ENCODE measurements at regions not wholly inside any gene's neighbourhood (a gene's known extent, or its start where the extent isn't known, plus 50 kb on each side); places are given as distances from the start of the nearest gene placed in this dataset.

DNA sequence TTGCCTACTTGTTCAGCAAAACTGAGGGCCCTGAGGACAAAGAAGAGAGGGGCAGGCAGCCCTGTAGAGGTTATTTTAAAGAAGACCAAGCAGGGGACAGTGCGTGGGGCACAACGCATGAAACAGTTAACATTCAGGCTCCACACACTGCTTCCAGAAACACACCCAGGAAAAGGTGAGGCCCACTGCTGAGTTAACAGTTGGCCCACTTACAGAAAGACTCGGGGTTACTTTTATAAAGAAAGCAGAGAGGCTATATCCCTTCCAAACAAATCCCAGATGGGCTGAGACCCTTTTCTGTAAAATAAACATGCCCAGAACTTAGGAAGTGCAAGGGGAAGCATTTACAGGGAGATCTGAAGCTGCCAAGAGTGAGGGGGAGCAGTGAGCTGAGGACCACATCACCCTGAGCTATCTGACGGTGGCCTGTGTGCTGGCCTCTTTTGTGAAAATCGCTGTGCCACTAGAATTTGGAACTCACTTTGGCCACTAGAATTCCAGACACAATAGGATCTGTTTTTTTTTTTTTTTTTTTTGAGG is 49.8 kb upstream of the SSTR4 start:
- no TSS peak for BruUV-seq (replicated peaks)
- DNase-seq (no peak), ATAC-seq (ENCODE audit: low read depth) (no peak)
- Histone ChIP-seq H4K8ac (ENCODE audit: low read depth in 2 of 2, low read length in 2 of 2) (no peak overlapping the region), H3K4me1 (ENCODE audit: control insufficient read depth, insufficient read depth, low read length) (no peaks in the 10 kb centered on the region), H3K9me1 (ENCODE audit: insufficient read depth, low read length) (no peaks in the 10 kb centered on the region), H4K5ac (ENCODE audit: low read depth, low read length) (no peak overlapping the region), H2BK5ac (ENCODE audit: low read depth, low read length, poor library complexity, severe bottlenecking) (no peak overlapping the region), H3K18ac (ENCODE audit: low read depth, low read length) (no peak overlapping the region), H2BK15ac (ENCODE audit: low read depth, low read length) (no peak overlapping the region), H3K4ac (ENCODE audit: low read depth, low read length) (no peak overlapping the region), H3K36me3 (ENCODE audit: control insufficient read depth, insufficient read depth, low read length) (no peaks in the 10 kb centered on the region), H3K23ac (ENCODE audit: low read depth, low read length) (no peak overlapping the region), H3K14ac (replicated peaks; ENCODE audit: low read depth, low read length) (no peak overlapping the region), H3K4me2 (ENCODE audit: low read depth, low read length) (no peak overlapping the region), H3K9ac (ENCODE audit: low read depth, low read length) (no peak overlapping the region), H3K27ac (ENCODE audit: insufficient read depth, low read length) (no peak overlapping the region), H3K4me3 (ENCODE audit: insufficient read depth, low read depth, low read length) (no peak overlapping the region), H2BK120ac (ENCODE audit: low read depth, low read length) (no peak overlapping the region), H3K9me3 (ENCODE audit: control insufficient read depth, insufficient read depth, low read length) (no peaks in the 10 kb centered on the region), H3K56ac (ENCODE audit: extremely low read depth, insufficient read depth, low read length) (no peak overlapping the region), H2AFZ (replicated peaks; ENCODE audit: low read length, poor library complexity) (no peak overlapping the region), H4K91ac (ENCODE audit: insufficient read depth, low read depth, low read length) (no peak overlapping the region), H2AK9ac (replicated peaks; ENCODE audit: low read depth, low read length, poor library complexity) (no peak overlapping the region), H4K20me1 (ENCODE audit: insufficient read depth, low read length) (no peaks in the 10 kb centered on the region), H3K79me1 (ENCODE audit: low read depth in 1 of 2, low read length in 2 of 2) (no peaks in the 10 kb centered on the region), H3K27me3 (ENCODE audit: control insufficient read depth, insufficient read depth, low read length) (peaks cover 2% of the 10 kb centered on the region; the same call in 1 of the 2 replicates), H2AK5ac (ENCODE audit: low read depth, low read length) (no peak overlapping the region), H2BK20ac (ENCODE audit: low read depth, low read length) (no peak overlapping the region)
- in situ Hi-C loops (cut with MboI; ENCODE audit: low sequenced_read_pairs) (no loop called here), dilution Hi-C loops (cut with HindIII; ENCODE audit: low sequenced_read_pairs, unreplicated experiment) (no loop called here), intact Hi-C loops (cut with micrococcal nuclease) (no loop called here)
- TF ChIP-seq BHLHE40 (IDR thresholded peaks at IDR 0.05; ENCODE audit: low read depth, low read length): no peak
- no peak for TF ChIP-seq SMC3 (IDR thresholded peaks at IDR 0.05; ENCODE audit: low read depth, low read length)
- TF ChIP-seq RCOR1 (IDR thresholded peaks at IDR 0.05; ENCODE audit: insufficient replicate concordance, low read length): no peak
- no peak for TF ChIP-seq ELK1 (IDR thresholded peaks at IDR 0.05; ENCODE audit: borderline replicate concordance, low read depth, low read length)
- no peak for TF ChIP-seq CHD1 (IDR thresholded peaks at IDR 0.05; ENCODE audit: low read depth, low read length)
- no peak for TF ChIP-seq RFX5 (IDR thresholded peaks at IDR 0.05; ENCODE audit: low read depth, low read length)
- TF ChIP-seq, protein P1, sequence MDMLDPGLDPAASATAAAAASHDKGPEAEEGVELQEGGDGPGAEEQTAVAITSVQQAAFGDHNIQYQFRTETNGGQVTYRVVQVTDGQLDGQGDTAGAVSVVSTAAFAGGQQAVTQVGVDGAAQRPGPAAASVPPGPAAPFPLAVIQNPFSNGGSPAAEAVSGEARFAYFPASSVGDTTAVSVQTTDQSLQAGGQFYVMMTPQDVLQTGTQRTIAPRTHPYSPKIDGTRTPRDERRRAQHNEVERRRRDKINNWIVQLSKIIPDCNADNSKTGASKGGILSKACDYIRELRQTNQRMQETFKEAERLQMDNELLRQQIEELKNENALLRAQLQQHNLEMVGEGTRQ (IDR thresholded peaks at IDR 0.05; ENCODE audit: low read depth, low read length): no peak
- TF ChIP-seq POLR2A (IDR thresholded peaks at IDR 0.05; ENCODE audit: low read depth, low read length): no peak
- no peak for TF ChIP-seq RAD21 (IDR thresholded peaks at IDR 0.05; ENCODE audit: low read length)
- TF ChIP-seq MAZ (IDR thresholded peaks at IDR 0.05; ENCODE audit: borderline replicate concordance, low read depth, low read length): no peak
- TF ChIP-seq NFE2L2 (IDR thresholded peaks at IDR 0.05; ENCODE audit: low read depth, low read length): no peak
- no peak for TF ChIP-seq CEBPB (IDR thresholded peaks at IDR 0.05; ENCODE audit: low read depth, low read length)
- TF ChIP-seq MXI1 (IDR thresholded peaks at IDR 0.05; ENCODE audit: borderline replicate concordance, low read depth, low read length): no peak
- TF ChIP-seq CTCF (conservative IDR thresholded peaks at IDR 0.05; ENCODE audit: low read depth, low read length): no peak
- no CpG with 5 or more reads among the region's 5 CpGs for WGBS, 2 experiments (ENCODE audit: extremely low coverage in 2 of 2, insufficient read length in 1 of 2)
- ChIA-PET CTCF (no interaction called here), POLR2A (ENCODE audit: unreplicated experiment) (no interaction called here)
